PFSK-1 (cell line): ENCODE measurements at regions not wholly inside any gene's neighbourhood (a gene's known extent, or its start where the extent isn't known, plus 50 kb on each side); places are given as distances from the start of the nearest gene placed in this dataset.

Experiments used
- POLR2AphosphoS5 ChIP-seq: IDR thresholded peaks from 2 replicates; pipeline ENCODE4 v1.6.1; 2012; ENCODE audit warnings: low read depth, mild to moderate bottlenecking, control low read depth, low read length, moderate library complexity
- TAF1 ChIP-seq: IDR thresholded peaks from 2 replicates; pipeline ENCODE4 v1.6.1; 2012; ENCODE audit warnings: low read length, control low read depth, borderline replicate concordance; ENCODE audit not compliant: insufficient read depth

DNA sequence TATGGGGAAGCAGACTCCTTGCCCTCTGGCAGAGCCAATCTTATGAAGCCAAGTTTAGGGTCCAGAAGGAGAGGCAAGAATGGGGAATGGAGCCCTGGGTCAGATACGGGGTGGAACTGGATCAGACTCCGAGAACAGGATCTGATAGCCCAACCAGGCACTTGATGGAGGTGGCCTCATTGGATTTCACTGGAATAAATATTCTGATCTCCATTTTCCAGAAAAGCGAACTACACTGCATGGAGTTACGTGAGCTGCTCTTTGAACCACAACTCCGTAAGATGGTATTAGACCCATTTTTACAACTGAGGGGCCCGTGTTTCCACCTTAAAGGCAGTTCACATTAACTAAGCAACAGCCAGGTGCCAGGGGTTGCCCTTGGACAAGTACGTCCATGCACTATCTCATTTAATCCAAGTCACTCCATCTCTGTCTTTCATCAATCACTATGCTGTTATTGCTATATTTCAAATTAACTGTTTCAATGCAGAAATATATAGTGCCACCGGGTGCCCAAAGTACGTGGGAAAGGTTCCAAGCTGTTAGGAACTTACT is 155.2 kb downstream of the BCL11B start:
- TF ChIP-seq TAF1 (no peak), POLR2AphosphoS5 (no peak)
